ENCODE measurements at regions not wholly inside any gene's neighbourhood (a gene's known extent, or its start where the extent isn't known, plus 50 kb on each side); places are given as distances from the start of the nearest gene placed in this dataset.

- no peak for TF ChIP-seq ZNF274 (IDR thresholded peaks at IDR 0.05; ENCODE audit: low read depth, low read length)
- no peak overlapping the region for H3K4me3 ChIP-seq (ENCODE audit: low read length)
Measured at GRCh38 chr6:41450581-41450980, 95.6 kb upstream of the FOXP4 start.

DNA sequence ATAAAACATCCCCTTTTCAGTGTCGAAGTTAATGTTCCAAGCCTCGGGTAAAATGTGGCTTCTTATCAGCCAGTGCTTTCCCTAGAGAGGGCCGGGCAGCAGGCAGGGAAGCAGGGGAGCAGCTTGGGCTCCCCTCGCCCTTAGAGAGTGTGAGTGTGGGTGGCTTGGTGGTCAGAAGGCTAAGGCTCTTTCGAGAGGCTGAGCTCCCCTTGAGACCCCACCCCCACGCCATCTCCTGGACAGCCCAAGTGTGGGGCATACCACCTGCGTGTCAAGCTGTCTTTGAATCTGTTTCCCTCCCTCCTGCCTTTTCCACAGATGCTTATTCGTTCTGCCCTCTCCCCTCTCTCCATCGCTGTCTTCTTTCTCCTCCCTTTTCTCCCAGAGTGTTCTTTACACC, 95.1 kb upstream of the FOXP4 start:
- H3K4me3 ChIP-seq (ENCODE audit: low read length), result no peak overlapping the region
- no peak for TF ChIP-seq ZNF274 (IDR thresholded peaks at IDR 0.05; ENCODE audit: low read depth, low read length)

DNA sequence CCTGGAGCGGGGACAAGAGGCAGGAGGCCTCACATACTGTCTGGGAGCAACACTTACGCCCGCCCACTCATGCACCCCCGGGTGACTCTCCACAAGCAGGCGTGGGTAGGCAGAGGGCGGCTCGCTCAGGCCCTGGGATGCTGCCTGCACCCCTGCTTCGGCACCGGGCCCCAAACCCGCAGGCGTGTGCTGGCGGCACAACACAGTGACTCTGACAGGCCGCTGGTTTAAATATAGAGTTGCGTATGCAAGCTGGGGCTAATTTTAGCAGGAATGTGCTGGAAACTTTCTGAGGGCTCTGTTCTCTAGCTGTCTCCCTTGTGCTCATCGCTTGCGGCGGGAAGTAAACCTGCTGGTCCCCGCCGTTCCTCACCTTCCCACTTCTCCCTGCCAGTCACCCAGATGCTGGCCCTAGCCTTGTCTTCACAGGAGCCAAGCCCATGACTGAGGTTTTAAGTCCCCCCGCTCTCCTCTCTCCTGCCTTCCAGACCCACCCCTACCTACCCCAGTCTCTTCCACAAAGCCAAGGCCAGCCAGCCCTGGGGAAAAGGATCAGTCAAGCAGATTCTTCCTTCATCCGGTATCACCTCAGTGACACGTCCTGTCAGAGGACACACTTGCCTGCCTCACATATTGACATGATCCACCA, 94.5 kb upstream of the FOXP4 start:
- no peak for TF ChIP-seq ZNF274 (IDR thresholded peaks at IDR 0.05; ENCODE audit: low read depth, low read length)
- H3K4me3 ChIP-seq (ENCODE audit: low read length), result no peak overlapping the region

DNA sequence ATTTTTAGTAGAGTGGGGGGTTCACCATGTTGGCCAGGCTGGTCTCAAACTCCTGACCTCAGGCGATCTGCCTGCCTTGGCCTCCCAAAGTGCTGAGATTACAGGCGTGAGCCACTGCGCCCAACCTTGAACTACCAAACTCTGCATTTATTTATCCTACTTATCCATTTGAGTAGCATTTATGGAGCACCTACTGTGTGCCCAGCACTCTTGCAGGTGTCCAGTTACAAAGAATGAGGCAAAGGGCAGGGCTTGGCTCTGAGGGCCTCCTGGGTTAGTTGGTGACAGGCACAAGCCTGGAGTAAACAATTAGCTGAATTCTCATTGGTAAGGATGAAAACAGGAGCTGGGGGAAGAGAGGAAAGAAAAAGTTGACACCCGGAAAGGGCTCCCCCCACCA, 93.4 kb upstream of the FOXP4 start:
- no peak overlapping the region for H3K4me3 ChIP-seq (ENCODE audit: low read length)
- no peak for TF ChIP-seq ZNF274 (IDR thresholded peaks at IDR 0.05; ENCODE audit: low read depth, low read length)

DNA sequence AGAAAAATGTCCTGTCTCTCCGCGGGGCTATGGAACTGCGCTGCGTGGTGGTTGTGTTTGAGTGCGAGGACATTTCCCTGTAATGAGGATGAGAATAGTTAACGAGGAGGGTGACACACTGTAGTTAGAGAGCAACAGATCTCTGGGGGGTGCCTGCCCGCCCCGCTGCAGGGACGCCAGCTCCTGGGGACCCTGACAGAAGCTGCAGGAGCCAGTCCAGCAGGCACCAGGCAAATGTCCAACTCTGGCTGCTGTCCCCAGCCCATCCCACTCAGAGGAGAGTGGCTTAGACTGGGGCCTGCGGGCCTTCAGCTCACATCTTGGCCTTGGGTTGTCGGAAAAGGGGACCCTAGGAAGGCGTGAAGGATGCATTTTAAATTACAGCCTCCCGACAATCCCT, 92.9 kb upstream of the FOXP4 start:
- no peak for TF ChIP-seq ZNF274 (IDR thresholded peaks at IDR 0.05; ENCODE audit: low read depth, low read length)
- no peak overlapping the region for H3K4me3 ChIP-seq (ENCODE audit: low read length)

DNA sequence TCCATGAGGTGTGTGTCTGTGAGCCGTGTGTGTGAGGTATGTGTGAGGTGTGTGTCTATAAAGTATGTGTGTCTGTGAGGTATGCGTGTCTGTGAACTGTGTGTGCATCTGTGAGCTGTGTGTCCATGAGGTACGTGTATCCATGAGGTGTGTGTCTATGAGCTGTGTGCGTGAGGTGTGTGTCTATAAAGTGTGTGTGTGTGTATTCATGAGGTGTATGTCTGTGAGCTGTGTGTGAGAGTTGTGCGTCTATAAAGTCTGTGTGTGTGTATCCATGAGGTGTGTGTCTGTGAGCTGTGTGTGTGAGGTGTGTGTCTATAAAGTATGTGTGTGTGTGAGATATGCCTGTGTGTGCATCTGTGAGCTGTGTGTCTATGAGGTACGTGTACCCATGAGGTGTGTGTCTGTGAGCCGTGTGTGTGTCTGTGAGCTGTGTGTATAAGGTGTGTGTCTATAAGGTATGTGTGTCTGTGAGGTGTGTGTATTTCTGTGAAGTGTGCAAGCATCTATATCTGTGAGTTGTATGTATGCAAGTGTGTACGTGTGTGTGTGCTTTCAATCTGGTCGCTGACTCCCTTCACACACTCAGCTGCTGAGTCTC, 91.9 kb upstream of the FOXP4 start:
- H3K4me3 ChIP-seq (ENCODE audit: low read length), result no peak overlapping the region
- no peak for TF ChIP-seq ZNF274 (IDR thresholded peaks at IDR 0.05; ENCODE audit: low read depth, low read length)

DNA sequence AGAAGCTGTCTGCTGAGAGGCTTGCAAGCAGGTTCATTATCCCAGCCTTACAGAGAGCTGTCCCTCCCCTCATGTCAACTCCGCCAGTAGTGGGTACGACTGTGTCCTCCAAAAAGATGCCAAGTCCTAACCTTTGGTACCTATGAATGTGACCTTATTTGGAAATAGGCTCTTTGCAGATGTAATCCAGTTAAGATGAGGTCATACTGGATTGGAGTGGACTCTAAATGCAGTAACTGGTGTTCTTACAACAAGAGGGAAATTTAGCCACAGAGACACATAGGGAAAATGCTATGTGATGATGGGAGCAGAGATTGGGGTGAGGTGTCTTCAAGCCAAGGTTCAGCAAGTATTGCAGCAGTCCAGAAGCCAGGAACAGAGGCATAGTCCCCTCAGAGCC, 90.8 kb upstream of the FOXP4 start:
- H3K4me3 ChIP-seq (ENCODE audit: low read length), result no peak overlapping the region
- TF ChIP-seq ZNF274 (IDR thresholded peaks at IDR 0.05; ENCODE audit: low read depth, low read length), result no peak

GRCh38 chr6:41455818-41456217, 90.4 kb upstream of the FOXP4 start:
- H3K4me3 ChIP-seq (ENCODE audit: low read length), result no peak overlapping the region
- no peak for TF ChIP-seq ZNF274 (IDR thresholded peaks at IDR 0.05; ENCODE audit: low read depth, low read length)

GRCh38 chr6:41457303-41457670, 88.9 kb upstream of the FOXP4 start:
- H3K4me3 ChIP-seq (ENCODE audit: low read length), result no peak overlapping the region
- no peak for TF ChIP-seq ZNF274 (IDR thresholded peaks at IDR 0.05; ENCODE audit: low read depth, low read length)

- no peak for TF ChIP-seq ZNF274 (IDR thresholded peaks at IDR 0.05; ENCODE audit: low read depth, low read length)
- no peak overlapping the region for H3K4me3 ChIP-seq (ENCODE audit: low read length)
Measured at GRCh38 chr6:41459738-41460137, 86.4 kb upstream of the FOXP4 start.

GRCh38 chr6:41460742-41461336, 85.3 kb upstream of the FOXP4 start:
- TF ChIP-seq ZNF274 (IDR thresholded peaks at IDR 0.05; ENCODE audit: low read depth, low read length), result no peak
- no peak overlapping the region for H3K4me3 ChIP-seq (ENCODE audit: low read length)

GRCh38 chr6:41462033-41462432, 84.1 kb upstream of the FOXP4 start:
- TF ChIP-seq ZNF274 (IDR thresholded peaks at IDR 0.05; ENCODE audit: low read depth, low read length), result no peak
- H3K4me3 ChIP-seq (ENCODE audit: low read length), result no peak overlapping the region

DNA sequence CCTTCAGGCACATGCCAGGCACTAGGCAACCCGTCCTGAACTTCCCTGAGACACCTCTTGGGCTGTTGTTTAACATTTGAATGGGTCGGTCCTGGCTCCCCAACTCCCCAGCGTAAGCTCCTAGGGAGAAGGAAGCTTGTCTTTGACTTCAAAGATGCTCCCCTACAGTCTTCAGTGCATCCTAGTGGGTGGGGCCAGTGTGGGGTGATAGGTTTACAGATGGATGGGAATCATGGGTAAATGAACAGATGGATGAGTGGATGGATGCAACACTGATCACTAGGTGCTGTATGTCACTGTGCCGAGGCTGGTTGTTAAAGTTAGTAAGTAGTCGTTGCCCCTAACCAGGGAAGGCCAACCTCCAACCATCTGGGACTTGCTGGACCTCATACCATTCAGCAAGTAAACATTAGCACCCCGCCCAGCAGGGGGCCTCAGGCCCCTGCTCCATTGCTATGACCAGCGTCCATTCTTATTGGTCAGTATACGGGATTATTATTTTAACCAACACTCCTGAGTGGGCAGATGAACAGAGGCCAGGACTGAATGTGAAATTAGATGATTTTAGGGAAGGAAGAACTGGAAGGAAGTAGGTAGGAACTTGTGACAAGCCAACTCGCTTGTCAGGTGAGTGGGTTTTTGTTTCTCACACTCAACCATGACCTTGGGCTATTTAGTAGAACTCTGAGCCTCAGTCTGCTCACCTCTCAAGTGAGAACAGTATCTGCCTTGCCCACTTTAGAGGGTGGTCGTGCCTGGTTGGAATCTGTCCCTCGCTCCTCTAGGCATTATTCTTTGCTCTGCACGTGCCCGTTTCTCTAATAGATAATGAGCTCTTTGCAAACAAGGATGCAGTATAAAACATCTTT, 82.9 kb upstream of the FOXP4 start:
- H3K4me3 ChIP-seq (ENCODE audit: low read length), result no peak overlapping the region
- no peak for TF ChIP-seq ZNF274 (IDR thresholded peaks at IDR 0.05; ENCODE audit: low read depth, low read length)

- no peak overlapping the region for H3K4me3 ChIP-seq (ENCODE audit: low read length)
- no peak for TF ChIP-seq ZNF274 (IDR thresholded peaks at IDR 0.05; ENCODE audit: low read depth, low read length)
Measured at GRCh38 chr6:41464019-41464418, 82.2 kb upstream of the FOXP4 start.

DNA sequence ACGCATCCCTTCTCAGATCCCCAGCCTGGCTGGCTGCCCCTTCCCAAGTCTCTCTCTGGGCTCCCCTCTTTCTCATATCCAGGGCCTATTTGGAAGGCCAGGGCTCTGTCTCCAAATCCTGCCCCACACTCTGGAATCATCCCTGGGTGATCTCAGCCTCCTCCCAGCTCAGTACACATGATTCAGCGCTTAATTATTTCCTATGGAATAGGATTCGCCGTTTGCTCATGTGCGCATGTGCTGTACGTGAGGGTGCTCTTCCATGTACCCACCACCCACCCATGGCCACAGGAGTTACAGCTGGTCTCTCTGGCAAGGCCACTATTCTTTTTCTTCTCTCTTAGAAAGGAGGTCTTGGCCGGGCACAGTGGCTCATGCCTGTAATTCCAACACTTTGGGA, 81.7 kb upstream of the FOXP4 start:
- H3K4me3 ChIP-seq (ENCODE audit: low read length), result no peak overlapping the region
- no peak for TF ChIP-seq ZNF274 (IDR thresholded peaks at IDR 0.05; ENCODE audit: low read depth, low read length)

Data from GM08714 (cell line).